A549 (cell line): ENCODE measurements at regions not wholly inside any gene's neighbourhood (a gene's known extent, or its start where the extent isn't known, plus 50 kb on each side); places are given as distances from the start of the nearest gene placed in this dataset.

Experiments
- ATAC-seq, 2 experiments: fragments of 200-7000 bp in 1 of 2; fragments of >200 bp in 1 of 2; cut with Nextera tagmentation in 1 of 2; cut with Tn5 transposase in 1 of 2; 3 replicates each; pipeline versions ENCODE4 v1.8.0 to v1.9.1; 2018 to 2020; ENCODE audit warnings: mild to moderate bottlenecking in 1 of 2, moderate library complexity in 1 of 2
- CTCF ChIA-PET: fragments of 300-600 bp; sonication (Branson Sonifier 250); formaldehyde crosslinking; extraction: SDS; loops from one replicate; lab custom pipeline; 2021; ENCODE audit warnings: antibody characterized with exemption, inconsistent platforms; lab: Yijun Ruan, JAX
- POLR2A ChIA-PET: fragments of 350-600 bp; formaldehyde crosslinking; extraction: SDS; loops from one replicate; lab custom pipeline; 2021; ENCODE audit warnings: antibody characterized with exemption, inconsistent platforms; lab: Yijun Ruan, JAX
- DNase-seq, 2 experiments: peaks; one replicate each; pipeline versions ENCODE4 v3.0.0 to v3.0.0-alpha.2; 2011 to 2016; ENCODE audit warnings: low read depth in 1 of 2, low spot score in 1 of 2
- FAIRE-seq: peaks from 2 replicates; lab custom pipeline; 2011; peaks lifted over from hg19 to GRCh38; lab: Jason Lieb, UNC
- H3K27ac ChIP-seq, 2 experiments: fragments of >200 bp; sonication (Bioruptor Twin); formaldehyde crosslinking; 3 replicates each; pipeline ENCODE4 v1.5.1; 2016 to 2017
- H3K4me1 ChIP-seq: fragments of >200 bp; sonication (Bioruptor Twin); formaldehyde crosslinking; 3 replicates; pipeline ENCODE4 v1.6.1; 2016
- H3K4me2 ChIP-seq: fragments of >200 bp; sonication (Bioruptor Twin); formaldehyde crosslinking; 3 replicates; pipeline ENCODE4 v1.6.1; 2016
- H3K4me3 ChIP-seq: fragments of >200 bp; sonication (Bioruptor Twin); formaldehyde crosslinking; 3 replicates; pipeline ENCODE4 v1.5.1; 2016
- H3K9me3 ChIP-seq: fragments of >200 bp; sonication (Bioruptor Twin); formaldehyde crosslinking; 3 replicates; pipeline ENCODE4 v1.6.1; 2016
- ATOH8 ChIP-seq: fragments of 250-450 bp; sonication (Bioruptor Pico); IDR thresholded peaks from 2 replicates; pipeline ENCODE4 v1.5.0; 2020; ENCODE audit warnings: low read depth, mild to moderate bottlenecking, moderate library complexity
- CEBPB ChIP-seq, 2 experiments: fragments of >200 bp in 1 of 2; sonication (Bioruptor Twin) in 1 of 2; formaldehyde crosslinking in 1 of 2; IDR thresholded peaks; 2 replicates each; pipeline ENCODE4 v1.6.1; 2012 to 2016
- EHMT2 ChIP-seq: fragments of 200-600 bp; sonication (generic); IDR thresholded peaks from 2 replicates; pipeline ENCODE4 v1.6.1; 2016; ENCODE audit warnings: antibody characterized with exemption, low read depth, mild to moderate bottlenecking, moderate library complexity
- ELK1 ChIP-seq: fragments of 150-350 bp; IDR thresholded peaks from 2 replicates; pipeline ENCODE4 v1.6.1; 2014; ENCODE audit warnings: low read depth, mild to moderate bottlenecking, low read length
- ESRRA ChIP-seq: fragments of 150-350 bp; IDR thresholded peaks from 2 replicates; pipeline ENCODE4 v1.6.1; 2014; ENCODE audit warnings: mild to moderate bottlenecking, low read length, borderline replicate concordance
- FOSB ChIP-seq: fragments of 250-450 bp; sonication (Bioruptor Pico); IDR thresholded peaks from 2 replicates; pipeline ENCODE4 v1.5.0; 2020; ENCODE audit warnings: mild to moderate bottlenecking, moderate library complexity
- FOXS1 ChIP-seq: fragments of 250-450 bp; sonication (Bioruptor Pico); IDR thresholded peaks from 2 replicates; pipeline ENCODE4 v1.5.0; 2020; ENCODE audit warnings: mild to moderate bottlenecking, moderate library complexity
- GATA3 ChIP-seq: IDR thresholded peaks from 2 replicates; pipeline ENCODE4 v1.6.1; 2012; ENCODE audit warnings: borderline replicate concordance
- HDAC2 ChIP-seq: fragments of 200-600 bp; sonication (generic); IDR thresholded peaks from 2 replicates; pipeline ENCODE4 v1.6.1; 2016
- KDM1A ChIP-seq: fragments of 200-600 bp; sonication (generic); IDR thresholded peaks from 2 replicates; pipeline ENCODE4 v1.6.1; 2016; ENCODE audit warnings: low read depth, mild to moderate bottlenecking
- MAX ChIP-seq: IDR thresholded peaks from 2 replicates; pipeline ENCODE4 v1.6.1; 2012
- MAZ ChIP-seq: fragments of 150-350 bp; IDR thresholded peaks from 2 replicates; pipeline ENCODE4 v1.6.1; 2014; ENCODE audit warnings: antibody characterized with exemption, low read depth, low read length, borderline replicate concordance
- MYC ChIP-seq: IDR thresholded peaks from 2 replicates; pipeline ENCODE4 v1.6.1; 2012; ENCODE audit warnings: mild to moderate bottlenecking, inconsistent platforms, low read length, improper control_type of control experiment, borderline replicate concordance
- NPAS2 ChIP-seq: fragments of 250-450 bp; sonication (Bioruptor Pico); IDR thresholded peaks from 2 replicates; pipeline ENCODE4 v1.8.0; 2022; ENCODE audit warnings: mild to moderate bottlenecking, moderate library complexity, borderline replicate concordance
- NR3C1 ChIP-seq: fragments of >200 bp; sonication (Bioruptor Twin); formaldehyde crosslinking; IDR thresholded peaks from 3 replicates; pipeline ENCODE4 v1.6.1; 2017
- POLR2AphosphoS2 ChIP-seq: conservative IDR thresholded peaks from 2 replicates; pipeline ENCODE4 v1.6.1; 2012; ENCODE audit warnings: low read length, improper control_type of control experiment, inconsistent platforms
- RAD21 ChIP-seq, 2 experiments: fragments of >200 bp in 1 of 2; sonication (Bioruptor Twin) in 1 of 2; formaldehyde crosslinking in 1 of 2; IDR thresholded peaks in 1 of 2; conservative IDR thresholded peaks in 1 of 2; 2 replicates in 1 of 2; 3 replicates in 1 of 2; pipeline ENCODE4 v1.6.1; 2012 to 2018; ENCODE audit warnings: inconsistent platforms in 1 of 2
- RARB ChIP-seq: fragments of 250-450 bp; sonication (Bioruptor Pico); IDR thresholded peaks from 2 replicates; pipeline ENCODE4 v1.8.0; 2021; ENCODE audit warnings: mild to moderate bottlenecking, moderate library complexity
- RCOR1 ChIP-seq: fragments of 150-350 bp; IDR thresholded peaks from 2 replicates; pipeline ENCODE4 v1.6.1; 2014; ENCODE audit warnings: antibody characterized with exemption, low read length, low read depth
- RFX5 ChIP-seq: fragments of 450-650 bp; IDR thresholded peaks from 2 replicates; pipeline ENCODE4 v1.7.1; 2014; ENCODE audit warnings: antibody characterized with exemption, mild to moderate bottlenecking, moderate library complexity
- RNF2 ChIP-seq: fragments of 200-600 bp; sonication (generic); IDR thresholded peaks from 2 replicates; pipeline ENCODE4 v1.6.1; 2016; ENCODE audit warnings: low read depth, mild to moderate bottlenecking, antibody characterized with exemption, moderate library complexity, borderline replicate concordance
- SMC3 ChIP-seq: fragments of >200 bp; sonication (Bioruptor Twin); formaldehyde crosslinking; IDR thresholded peaks from 3 replicates; pipeline ENCODE4 v1.6.1; 2018; ENCODE audit warnings: inconsistent platforms
- ZC3H11A ChIP-seq: fragments of 450-650 bp; IDR thresholded peaks from 2 replicates; pipeline ENCODE4 v1.6.1; 2014; ENCODE audit warnings: antibody characterized with exemption, mild to moderate bottlenecking
- ZNF302 ChIP-seq: fragments of 250-450 bp; sonication (Bioruptor Pico); IDR thresholded peaks from 2 replicates; pipeline ENCODE4 v1.9.0; 2021; ENCODE audit warnings: inconsistent platforms, mild to moderate bottlenecking, moderate library complexity
- WGBS: methylation state at CpG from one replicate; pipeline ENCODE4 v1.1.6; 2017; ENCODE audit errors: missing lambda C conversion rate; 5-methylcytosine and 5-hydroxymethylcytosine counted together
- TF ChIP-seq, protein P1 (sequence below): IDR thresholded peaks from 2 replicates; pipeline ENCODE4 v1.6.1; 2012

DNA sequence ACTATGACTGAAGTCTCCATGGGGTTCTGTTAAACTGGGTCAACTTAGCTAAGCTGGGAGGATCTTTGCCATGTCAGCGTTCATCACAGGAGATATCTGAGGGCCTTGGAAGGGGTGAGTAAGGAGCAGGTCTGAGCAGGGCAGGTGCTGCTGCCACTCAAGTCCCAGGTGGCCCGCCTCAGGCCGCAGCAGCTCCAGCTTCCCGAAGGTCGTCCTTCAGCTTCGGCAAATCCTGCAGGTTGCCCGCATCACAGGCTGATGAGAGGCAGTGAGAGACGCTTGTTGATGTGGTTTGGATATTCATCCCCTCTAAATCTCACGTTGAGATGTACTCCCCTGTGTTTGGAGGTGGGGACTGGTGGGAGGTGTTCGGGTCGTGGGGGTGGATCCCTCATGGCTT, 166.6 kb downstream of the VAPA start:
- 20% methylated on average over 1 of the region's 11 CpGs for whole genome bisulfite sequencing
- H3K4me3 ChIP-seq, result no peak overlapping the region
- no peak overlapping the region for H3K27ac ChIP-seq
- TF ChIP-seq ZNF302 (CRISPR knock-in tag) (no peak), RARB (CRISPR knock-in tag) (no peak), ESRRA (no peak), MAX (no peak), MYC (no peak), NPAS2 (CRISPR knock-in tag) (no peak), RAD21 (conservative IDR thresholded peaks at IDR 0.05 in 1 of 2, IDR thresholded peaks at IDR 0.05 in 1 of 2) (no peak), FOSB (CRISPR knock-in tag) (no peak)
- CTCF ChIA-PET, result no interaction called here
- FAIRE-seq (no peak), DNase-seq (no peak), ATAC-seq (no peak)
- no peaks in the 10 kb centered on the region; the same call in 2 of the 3 replicates for H3K4me1 ChIP-seq
- no peak overlapping the region for H3K4me2 ChIP-seq
- POLR2A ChIA-PET, result no interaction called here
- H3K9me3 ChIP-seq, result 0 out of 3 replicates have a peak, but pooled peaks cover 6% of the 10 kb centered on the region

GRCh38 chr18:10081492-10081891, 167.7 kb downstream of the VAPA start:
- ATAC-seq (no peak), FAIRE-seq (no peak), DNase-seq (no peak)
- Histone ChIP-seq H3K27ac (no peak overlapping the region), H3K4me3 (no peak overlapping the region), H3K4me2 (no peak overlapping the region), H3K9me3 (0 out of 3 replicates have a peak, but pooled peaks cover 6% of the 10 kb centered on the region), H3K4me1 (peaks cover 9% of the 10 kb centered on the region; the same call in 2 of the 3 replicates)
- ChIA-PET CTCF (no interaction called here), POLR2A (no interaction called here)
- TF ChIP-seq SMC3 (no peak), NR3C1 (no peak), MAZ (no peak), RCOR1 (no peak), FOXS1 (no peak), ZNF302 (CRISPR knock-in tag) (no peak), GATA3 (no peak), RFX5 (no peak), RNF2 (no peak), KDM1A (no peak), ZC3H11A (no peak), MYC (no peak), MAX (no peak), ELK1 (no peak), ATOH8 (CRISPR knock-in tag) (no peak), HDAC2 (no peak), EHMT2 (no peak), CEBPB (IDR thresholded peaks at IDR 0.05) (no peak), POLR2AphosphoS2 (no peak)
- TF ChIP-seq, protein P1, sequence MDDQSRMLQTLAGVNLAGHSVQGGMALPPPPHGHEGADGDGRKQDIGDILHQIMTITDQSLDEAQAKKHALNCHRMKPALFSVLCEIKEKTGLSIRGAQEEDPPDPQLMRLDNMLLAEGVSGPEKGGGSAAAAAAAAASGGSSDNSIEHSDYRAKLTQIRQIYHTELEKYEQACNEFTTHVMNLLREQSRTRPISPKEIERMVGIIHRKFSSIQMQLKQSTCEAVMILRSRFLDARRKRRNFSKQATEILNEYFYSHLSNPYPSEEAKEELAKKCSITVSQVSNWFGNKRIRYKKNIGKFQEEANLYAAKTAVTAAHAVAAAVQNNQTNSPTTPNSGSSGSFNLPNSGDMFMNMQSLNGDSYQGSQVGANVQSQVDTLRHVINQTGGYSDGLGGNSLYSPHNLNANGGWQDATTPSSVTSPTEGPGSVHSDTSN, result no peak
- 85% methylated on average over 4 of the region's 4 CpGs for WGBS
